ENCODE measurements at regions not wholly inside any gene's neighbourhood (a gene's known extent, or its start where the extent isn't known, plus 50 kb on each side); places are given as distances from the start of the nearest gene placed in this dataset.

GRCh38 chr20:11642866-11643265 lies 274.8 kb upstream of the BTBD3 start:
- Histone ChIP-seq H3K4me3 (ENCODE audit: low read depth, low read length) (no peak overlapping the region), H2AFZ (ENCODE audit: low read length, unreplicated experiment) (no peak overlapping the region), H3K4me1 (ENCODE audit: control insufficient read depth, insufficient read depth, low read length, unreplicated experiment) (no peaks in the 10 kb centered on the region), H3K27ac (ENCODE audit: low read depth, low read length) (no peak overlapping the region), H3K36me3 (ENCODE audit: insufficient read depth, low read length) (no peaks in the 10 kb centered on the region), H3K27me3 (ENCODE audit: insufficient read depth, low read length) (peaks cover 22% of the 10 kb centered on the region; the same call in 1 of the 2 replicates), H3K79me2 (ENCODE audit: control insufficient read depth, insufficient read depth, low read length, unreplicated experiment) (no peaks in the 10 kb centered on the region)

- H3K27me3 ChIP-seq (ENCODE audit: insufficient read depth, low read length): peaks cover 33% of the 10 kb centered on the region; the same call in 1 of the 2 replicates
- H3K27ac ChIP-seq (ENCODE audit: low read depth, low read length): no peak overlapping the region
- no peaks in the 10 kb centered on the region for H3K36me3 ChIP-seq (ENCODE audit: insufficient read depth, low read length)
- H3K79me2 ChIP-seq (ENCODE audit: control insufficient read depth, insufficient read depth, low read length, unreplicated experiment): no peaks in the 10 kb centered on the region
- H3K4me3 ChIP-seq (ENCODE audit: low read depth, low read length): no peak overlapping the region
- no peaks in the 10 kb centered on the region for H3K4me1 ChIP-seq (ENCODE audit: control insufficient read depth, insufficient read depth, low read length, unreplicated experiment)
- H2AFZ ChIP-seq (ENCODE audit: low read length, unreplicated experiment): no peak overlapping the region
Measured at GRCh38 chr20:11646359-11646758, 271.3 kb upstream of the BTBD3 start.

DNA sequence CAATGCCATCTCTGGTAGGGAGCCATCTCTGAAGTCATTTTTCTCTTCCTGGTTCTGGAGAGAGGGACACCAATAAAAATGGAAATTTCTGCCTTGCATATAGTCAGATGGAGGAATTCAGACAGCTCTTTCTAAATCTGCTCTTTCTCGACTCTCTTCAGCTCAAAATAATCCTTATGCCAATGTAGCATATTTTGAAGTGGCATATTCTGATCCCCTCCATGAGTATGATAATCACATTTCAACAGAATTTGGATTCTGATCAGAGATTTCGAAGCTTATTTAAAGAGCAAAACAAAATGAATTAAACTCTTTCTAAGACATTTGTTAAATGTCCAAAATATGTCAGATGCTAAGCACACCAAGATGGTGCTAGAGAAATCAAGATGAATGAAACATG lies 267.1 kb upstream of the BTBD3 start:
- no peak overlapping the region for H3K4me3 ChIP-seq (ENCODE audit: low read depth, low read length)
- no peaks in the 10 kb centered on the region for H3K79me2 ChIP-seq (ENCODE audit: control insufficient read depth, insufficient read depth, low read length, unreplicated experiment)
- H2AFZ ChIP-seq (ENCODE audit: low read length, unreplicated experiment): no peak overlapping the region
- peaks cover 28% of the 10 kb centered on the region for H3K27me3 ChIP-seq (ENCODE audit: insufficient read depth, low read length)
- no peak overlapping the region for H3K27ac ChIP-seq (ENCODE audit: low read depth, low read length)
- no peaks in the 10 kb centered on the region for H3K4me1 ChIP-seq (ENCODE audit: control insufficient read depth, insufficient read depth, low read length, unreplicated experiment)
- no peaks in the 10 kb centered on the region for H3K36me3 ChIP-seq (ENCODE audit: insufficient read depth, low read length)

GRCh38 chr20:11651138-11651537 lies 266.6 kb upstream of the BTBD3 start:
- H3K27me3 ChIP-seq (ENCODE audit: insufficient read depth, low read length): peaks cover 29% of the 10 kb centered on the region
- H3K4me1 ChIP-seq (ENCODE audit: control insufficient read depth, insufficient read depth, low read length, unreplicated experiment): no peaks in the 10 kb centered on the region
- H3K27ac ChIP-seq (ENCODE audit: low read depth, low read length): no peak overlapping the region
- no peaks in the 10 kb centered on the region for H3K79me2 ChIP-seq (ENCODE audit: control insufficient read depth, insufficient read depth, low read length, unreplicated experiment)
- no peak overlapping the region for H2AFZ ChIP-seq (ENCODE audit: low read length, unreplicated experiment)
- H3K4me3 ChIP-seq (ENCODE audit: low read depth, low read length): no peak overlapping the region
- no peaks in the 10 kb centered on the region for H3K36me3 ChIP-seq (ENCODE audit: insufficient read depth, low read length)

- Histone ChIP-seq H3K4me1 (ENCODE audit: control insufficient read depth, insufficient read depth, low read length, unreplicated experiment) (no peaks in the 10 kb centered on the region), H3K27me3 (ENCODE audit: insufficient read depth, low read length) (peaks cover 34% of the 10 kb centered on the region), H3K79me2 (ENCODE audit: control insufficient read depth, insufficient read depth, low read length, unreplicated experiment) (no peaks in the 10 kb centered on the region), H3K27ac (ENCODE audit: low read depth, low read length) (no peak overlapping the region), H3K36me3 (ENCODE audit: insufficient read depth, low read length) (no peaks in the 10 kb centered on the region), H3K4me3 (ENCODE audit: low read depth, low read length) (no peak overlapping the region), H2AFZ (ENCODE audit: low read length, unreplicated experiment) (no peak overlapping the region)
Measured at GRCh38 chr20:11651647-11652046, 266.0 kb upstream of the BTBD3 start.

- no peak overlapping the region for H3K4me3 ChIP-seq (ENCODE audit: low read depth, low read length)
- no peak overlapping the region for H3K27ac ChIP-seq (ENCODE audit: low read depth, low read length)
- H3K4me1 ChIP-seq (ENCODE audit: control insufficient read depth, insufficient read depth, low read length, unreplicated experiment): no peaks in the 10 kb centered on the region
- H3K79me2 ChIP-seq (ENCODE audit: control insufficient read depth, insufficient read depth, low read length, unreplicated experiment): no peaks in the 10 kb centered on the region
- no peak overlapping the region for H2AFZ ChIP-seq (ENCODE audit: low read length, unreplicated experiment)
- no peaks in the 10 kb centered on the region for H3K36me3 ChIP-seq (ENCODE audit: insufficient read depth, low read length)
- peaks cover 39% of the 10 kb centered on the region for H3K27me3 ChIP-seq (ENCODE audit: insufficient read depth, low read length)
Measured at GRCh38 chr20:11652128-11652527, 265.6 kb upstream of the BTBD3 start.

DNA sequence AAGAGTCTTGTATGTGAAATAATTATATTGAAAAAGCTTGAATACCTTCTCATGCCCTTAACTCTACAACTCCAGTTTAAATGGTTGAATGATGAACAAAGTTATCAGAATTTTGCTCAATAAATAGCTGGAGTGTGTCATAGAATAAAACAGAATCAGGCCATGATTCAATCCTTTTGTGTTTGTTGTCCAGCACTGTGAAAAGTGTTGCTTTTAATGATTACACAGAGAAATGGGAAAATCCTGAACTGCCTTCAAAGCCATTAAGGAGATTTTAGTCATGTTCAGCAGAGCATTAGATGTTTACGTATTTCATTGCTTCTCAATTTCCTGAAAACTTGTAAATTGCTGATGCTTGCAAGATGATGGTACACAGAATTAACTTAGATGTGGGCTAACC lies 262.9 kb upstream of the BTBD3 start:
- Histone ChIP-seq H3K4me1 (ENCODE audit: control insufficient read depth, insufficient read depth, low read length, unreplicated experiment) (no peaks in the 10 kb centered on the region), H3K27ac (ENCODE audit: low read depth, low read length) (no peak overlapping the region), H3K79me2 (ENCODE audit: control insufficient read depth, insufficient read depth, low read length, unreplicated experiment) (no peaks in the 10 kb centered on the region), H3K36me3 (ENCODE audit: insufficient read depth, low read length) (no peaks in the 10 kb centered on the region), H3K27me3 (ENCODE audit: insufficient read depth, low read length) (peaks cover 42% of the 10 kb centered on the region), H2AFZ (ENCODE audit: low read length, unreplicated experiment) (no peak overlapping the region), H3K4me3 (ENCODE audit: low read depth, low read length) (no peak overlapping the region)

- Histone ChIP-seq H3K4me3 (ENCODE audit: low read depth, low read length) (no peak overlapping the region), H3K4me1 (ENCODE audit: control insufficient read depth, insufficient read depth, low read length, unreplicated experiment) (no peaks in the 10 kb centered on the region), H3K36me3 (ENCODE audit: insufficient read depth, low read length) (no peaks in the 10 kb centered on the region), H3K79me2 (ENCODE audit: control insufficient read depth, insufficient read depth, low read length, unreplicated experiment) (no peaks in the 10 kb centered on the region), H2AFZ (ENCODE audit: low read length, unreplicated experiment) (no peak overlapping the region), H3K27me3 (ENCODE audit: insufficient read depth, low read length) (peaks cover 44% of the 10 kb centered on the region), H3K27ac (ENCODE audit: low read depth, low read length) (no peak overlapping the region)
Measured at GRCh38 chr20:11660673-11661072, 257.0 kb upstream of the BTBD3 start.

- Histone ChIP-seq H3K27ac (ENCODE audit: low read depth, low read length) (no peak overlapping the region), H3K27me3 (ENCODE audit: insufficient read depth, low read length) (peaks cover 73% of the 10 kb centered on the region), H3K36me3 (ENCODE audit: insufficient read depth, low read length) (no peaks in the 10 kb centered on the region), H2AFZ (ENCODE audit: low read length, unreplicated experiment) (no peak overlapping the region), H3K4me1 (ENCODE audit: control insufficient read depth, insufficient read depth, low read length, unreplicated experiment) (no peaks in the 10 kb centered on the region), H3K79me2 (ENCODE audit: control insufficient read depth, insufficient read depth, low read length, unreplicated experiment) (no peaks in the 10 kb centered on the region), H3K4me3 (ENCODE audit: low read depth, low read length) (no peak overlapping the region)
Measured at GRCh38 chr20:11671015-11671511, 246.6 kb upstream of the BTBD3 start.

DNA sequence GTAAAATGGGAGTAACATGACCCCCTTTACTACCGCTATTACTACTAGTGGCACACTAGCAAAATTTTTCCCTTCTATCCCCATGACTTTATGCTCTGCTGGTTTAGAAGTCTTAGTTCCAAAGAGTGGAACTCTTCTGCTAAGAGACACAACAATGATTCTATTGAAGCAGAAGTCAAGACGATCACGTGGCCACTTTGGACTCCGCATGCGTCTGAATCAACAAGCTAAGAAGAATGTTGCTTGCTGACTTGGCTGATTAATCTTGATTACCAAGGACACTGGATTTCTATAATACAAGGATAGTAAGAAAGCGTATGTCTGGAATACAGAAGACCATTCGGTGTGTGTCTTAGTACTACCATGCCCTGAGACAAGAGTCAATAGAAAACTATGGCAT lies 244.7 kb upstream of the BTBD3 start:
- Histone ChIP-seq H3K79me2 (ENCODE audit: control insufficient read depth, insufficient read depth, low read length, unreplicated experiment) (no peaks in the 10 kb centered on the region), H3K36me3 (ENCODE audit: insufficient read depth, low read length) (no peaks in the 10 kb centered on the region), H2AFZ (ENCODE audit: low read length, unreplicated experiment) (no peak overlapping the region), H3K4me1 (ENCODE audit: control insufficient read depth, insufficient read depth, low read length, unreplicated experiment) (no peaks in the 10 kb centered on the region), H3K27ac (ENCODE audit: low read depth, low read length) (no peak overlapping the region), H3K27me3 (ENCODE audit: insufficient read depth, low read length) (peaks cover 68% of the 10 kb centered on the region), H3K4me3 (ENCODE audit: low read depth, low read length) (no peak overlapping the region)

- Histone ChIP-seq H3K4me3 (ENCODE audit: low read depth, low read length) (no peak overlapping the region; the same call in 1 of the 2 replicates), H3K27ac (ENCODE audit: low read depth, low read length) (no peak overlapping the region), H3K27me3 (ENCODE audit: insufficient read depth, low read length) (peaks cover 49% of the 10 kb centered on the region), H3K36me3 (ENCODE audit: insufficient read depth, low read length) (no peaks in the 10 kb centered on the region), H3K79me2 (ENCODE audit: control insufficient read depth, insufficient read depth, low read length, unreplicated experiment) (no peaks in the 10 kb centered on the region), H3K4me1 (ENCODE audit: control insufficient read depth, insufficient read depth, low read length, unreplicated experiment) (no peaks in the 10 kb centered on the region), H2AFZ (ENCODE audit: low read length, unreplicated experiment) (no peak overlapping the region)
Measured at GRCh38 chr20:11675920-11676629, 241.6 kb upstream of the BTBD3 start.
